GM21360 (cell line): ENCODE measurements at regions not wholly inside any gene's neighbourhood (a gene's known extent, or its start where the extent isn't known, plus 50 kb on each side); places are given as distances from the start of the nearest gene placed in this dataset.
"Not testable (repeated sequence)": the region's sequence is repeated elsewhere in the genome, so short reads cannot be mapped to it uniquely, and the experiment has no call there.

ENCODE experiments used
- ATAC-seq: cut with Tn5 transposase; IDR thresholded peaks from one replicate; pipeline ENCODE4 v1.9.1; 2021; ENCODE audit warnings: mild to moderate bottlenecking, moderate library complexity; ENCODE audit not compliant: unreplicated experiment

- ATAC-seq, result no peak
Observed at GRCh38 chr6:126890055-126890454, 228.4 kb upstream of the RSPO3 start.

GRCh38 chr6:126891158-126891557, 227.3 kb upstream of the RSPO3 start:
- ATAC-seq, result no peak

- ATAC-seq, result not testable (repeated sequence)
Observed at GRCh38 chr6:126892869-126893268, 225.6 kb upstream of the RSPO3 start.

- no peak for ATAC-seq
Observed at GRCh38 chr6:126897758-126898157, 220.7 kb upstream of the RSPO3 start.

- no peak for ATAC-seq
Observed at GRCh38 chr6:126904176-126904575, 214.3 kb upstream of the RSPO3 start.

- ATAC-seq, result no peak
Observed at GRCh38 chr6:126905917-126906316, 212.6 kb upstream of the RSPO3 start.

- no peak for ATAC-seq
Observed at GRCh38 chr6:126907312-126907711, 211.2 kb upstream of the RSPO3 start.

GRCh38 chr6:126907996-126908395, 210.5 kb upstream of the RSPO3 start:
- no peak for ATAC-seq

- ATAC-seq, result no peak
Observed at GRCh38 chr6:126909493-126909892, 209.0 kb upstream of the RSPO3 start.

- no peak for ATAC-seq
Observed at GRCh38 chr6:126913651-126914050, 204.8 kb upstream of the RSPO3 start.

GRCh38 chr6:126914172-126914571, 204.3 kb upstream of the RSPO3 start:
- ATAC-seq, result no peak

- ATAC-seq, result no peak
Observed at GRCh38 chr6:126914801-126915200, 203.7 kb upstream of the RSPO3 start.

GRCh38 chr6:126919947-126920346, 198.5 kb upstream of the RSPO3 start:
- ATAC-seq, result no peak

- no peak for ATAC-seq
Observed at GRCh38 chr6:126923807-126924206, 194.7 kb upstream of the RSPO3 start.

- ATAC-seq, result no peak
Observed at GRCh38 chr6:126926926-126927325, 191.5 kb upstream of the RSPO3 start.

GRCh38 chr6:126927841-126928240, 190.6 kb upstream of the RSPO3 start:
- no peak for ATAC-seq

GRCh38 chr6:126937426-126937825, 181.0 kb upstream of the RSPO3 start:
- no peak for ATAC-seq

GRCh38 chr6:126939784-126940183, 178.7 kb upstream of the RSPO3 start:
- ATAC-seq, result no peak

- ATAC-seq, result no peak
Observed at GRCh38 chr6:126941751-126942150, 176.7 kb upstream of the RSPO3 start.

GRCh38 chr6:126944512-126944911, 174.0 kb upstream of the RSPO3 start:
- ATAC-seq, result no peak

- no peak for ATAC-seq
Observed at GRCh38 chr6:126945150-126945685, 173.3 kb upstream of the RSPO3 start.

- ATAC-seq, result no peak
Observed at GRCh38 chr6:126945812-126946360, 172.6 kb upstream of the RSPO3 start.

GRCh38 chr6:126947070-126947469, 171.4 kb upstream of the RSPO3 start:
- no peak for ATAC-seq
